ENCODE measurements at regions not wholly inside any gene's neighbourhood (a gene's known extent, or its start where the extent isn't known, plus 50 kb on each side); places are given as distances from the start of the nearest gene placed in this dataset.

DNA sequence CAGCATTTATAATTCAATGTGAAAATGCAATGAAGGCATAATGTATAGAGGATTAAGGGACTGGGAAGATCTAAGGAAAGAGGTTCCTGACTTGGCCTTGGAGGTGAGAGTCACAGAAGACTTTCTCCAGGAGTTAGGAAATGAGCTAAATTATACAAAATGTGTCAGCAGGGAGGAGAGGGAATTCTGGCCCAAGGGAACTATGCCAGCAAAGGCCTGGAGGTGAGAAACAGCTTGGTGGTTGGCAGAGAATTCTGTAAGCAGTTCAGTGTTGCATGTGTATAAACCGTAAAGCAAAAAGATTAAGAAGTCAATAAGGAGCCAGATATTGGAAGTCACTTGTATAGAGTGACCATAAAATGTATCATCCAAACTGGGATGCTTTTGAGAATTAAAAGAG, 142.2 kb upstream of the SESN3 start:
- no peak overlapping the region for H3K4me3 ChIP-seq (ENCODE audit: low read length in 3 of 3)
- no peaks in the 10 kb centered on the region for H3K9me3 ChIP-seq (ENCODE audit: control insufficient read depth in 3 of 3, low read length in 3 of 3)
- no peaks in the 10 kb centered on the region for H3K4me1 ChIP-seq (ENCODE audit: control insufficient read depth in 3 of 3, insufficient read depth in 3 of 3, low read length in 3 of 3)
- no peaks in the 10 kb centered on the region for H3K36me3 ChIP-seq (ENCODE audit: control insufficient read depth in 3 of 3, insufficient read depth in 3 of 3, low read length in 3 of 3)
- no peak overlapping the region for H3K27ac ChIP-seq (ENCODE audit: low read depth, low read length)
- no peak overlapping the region for H3K9ac ChIP-seq (ENCODE audit: low read depth in 1 of 3, low read length in 3 of 3)
- H3K27me3 ChIP-seq (ENCODE audit: control insufficient read depth in 3 of 3, insufficient read depth in 3 of 3, low read length in 3 of 3) = peaks cover 0 to 2% (median 0%) of the 10 kb centered on the region in 3 donors

DNA sequence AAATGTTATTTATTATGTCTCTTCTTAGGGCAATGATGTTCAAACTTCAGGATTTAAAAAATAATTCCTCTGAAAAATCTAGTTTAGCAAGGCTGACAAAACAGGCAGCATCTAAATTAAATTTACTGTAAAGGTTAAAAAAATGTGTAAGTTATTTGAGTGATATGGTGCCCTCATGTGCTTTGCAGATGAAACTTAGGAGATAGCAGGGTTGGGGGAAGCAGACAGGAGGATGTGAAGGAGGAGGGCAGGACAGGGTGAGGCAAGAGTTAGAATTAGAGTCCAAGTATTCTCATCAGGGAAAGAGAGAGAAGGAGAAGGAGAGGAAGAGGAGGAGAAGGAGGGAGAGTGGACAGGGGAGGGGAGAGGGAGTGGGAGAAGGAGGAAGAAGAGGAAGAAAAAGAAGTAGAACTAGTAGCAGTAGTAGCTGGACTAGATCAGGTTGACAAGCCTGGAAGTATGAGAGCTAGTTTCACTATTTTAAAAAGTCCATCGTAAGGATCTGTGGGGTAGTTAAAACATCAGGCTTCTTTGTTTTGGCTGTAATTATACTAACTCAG, 141.2 kb upstream of the SESN3 start:
- H3K4me3 ChIP-seq (ENCODE audit: low read length in 3 of 3) = no peak overlapping the region
- no peaks in the 10 kb centered on the region for H3K36me3 ChIP-seq (ENCODE audit: control insufficient read depth in 3 of 3, insufficient read depth in 3 of 3, low read length in 3 of 3)
- H3K27me3 ChIP-seq (ENCODE audit: control insufficient read depth in 3 of 3, insufficient read depth in 3 of 3, low read length in 3 of 3) = peaks cover 0 to 2% (median 0%) of the 10 kb centered on the region in 3 donors
- no peak overlapping the region for H3K27ac ChIP-seq (ENCODE audit: low read depth, low read length)
- H3K9me3 ChIP-seq (ENCODE audit: control insufficient read depth in 3 of 3, low read length in 3 of 3) = no peaks in the 10 kb centered on the region
- H3K9ac ChIP-seq (ENCODE audit: low read depth in 1 of 3, low read length in 3 of 3) = no peak overlapping the region
- no peaks in the 10 kb centered on the region for H3K4me1 ChIP-seq (ENCODE audit: control insufficient read depth in 3 of 3, insufficient read depth in 3 of 3, low read length in 3 of 3)

DNA sequence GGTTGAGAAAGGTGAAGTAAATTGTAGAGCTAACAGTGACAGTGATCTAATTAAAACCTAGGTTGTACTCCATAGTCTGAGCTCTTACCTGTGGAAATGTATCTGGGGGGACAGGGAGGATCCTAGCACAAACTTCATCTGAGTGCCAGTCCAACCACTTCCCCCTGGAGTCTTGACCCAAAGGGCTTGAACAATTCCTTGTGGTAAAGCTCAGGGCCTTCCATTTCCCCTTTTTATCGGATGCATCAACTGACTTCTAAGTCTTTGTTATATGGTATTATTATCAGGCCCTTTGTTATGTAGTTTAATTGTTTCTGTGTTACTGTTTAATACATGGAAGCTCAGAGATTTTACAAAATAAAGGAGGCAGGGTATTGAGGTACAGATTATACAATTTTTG, 140.2 kb upstream of the SESN3 start:
- H3K27me3 ChIP-seq (ENCODE audit: control insufficient read depth in 3 of 3, insufficient read depth in 3 of 3, low read length in 3 of 3) = peaks cover 0 to 2% (median 0%) of the 10 kb centered on the region in 3 donors

GRCh38 chr11:95367726-95368125, 136.7 kb upstream of the SESN3 start:
- H3K9ac ChIP-seq (ENCODE audit: low read depth in 1 of 3, low read length in 3 of 3) = no peak overlapping the region
- no peak overlapping the region for H3K27ac ChIP-seq (ENCODE audit: low read depth, low read length)
- H3K27me3 ChIP-seq (ENCODE audit: control insufficient read depth in 3 of 3, insufficient read depth in 3 of 3, low read length in 3 of 3) = peaks cover 0 to 2% (median 0%) of the 10 kb centered on the region in 3 donors
- H3K36me3 ChIP-seq (ENCODE audit: control insufficient read depth in 3 of 3, insufficient read depth in 3 of 3, low read length in 3 of 3) = no peaks in the 10 kb centered on the region
- H3K9me3 ChIP-seq (ENCODE audit: control insufficient read depth in 3 of 3, low read length in 3 of 3) = no peaks in the 10 kb centered on the region
- H3K4me1 ChIP-seq (ENCODE audit: control insufficient read depth in 3 of 3, insufficient read depth in 3 of 3, low read length in 3 of 3) = no peaks in the 10 kb centered on the region
- H3K4me3 ChIP-seq (ENCODE audit: low read length in 3 of 3) = no peak overlapping the region

More for the DNA sequence above, 140.2 kb upstream of the SESN3 start:
- H3K4me1 ChIP-seq (ENCODE audit: control insufficient read depth in 3 of 3, insufficient read depth in 3 of 3, low read length in 3 of 3) = no peaks in the 10 kb centered on the region
- no peak overlapping the region for H3K27ac ChIP-seq (ENCODE audit: low read depth, low read length)
- H3K4me3 ChIP-seq (ENCODE audit: low read length in 3 of 3) = no peak overlapping the region
- no peaks in the 10 kb centered on the region for H3K9me3 ChIP-seq (ENCODE audit: control insufficient read depth in 3 of 3, low read length in 3 of 3)
- no peak overlapping the region for H3K9ac ChIP-seq (ENCODE audit: low read depth in 1 of 3, low read length in 3 of 3)
- no peaks in the 10 kb centered on the region for H3K36me3 ChIP-seq (ENCODE audit: control insufficient read depth in 3 of 3, insufficient read depth in 3 of 3, low read length in 3 of 3)

- no peaks in the 10 kb centered on the region for H3K4me1 ChIP-seq (ENCODE audit: control insufficient read depth in 3 of 3, insufficient read depth in 3 of 3, low read length in 3 of 3)
- no peaks in the 10 kb centered on the region for H3K9me3 ChIP-seq (ENCODE audit: control insufficient read depth in 3 of 3, low read length in 3 of 3)
- H3K9ac ChIP-seq (ENCODE audit: low read depth in 1 of 3, low read length in 3 of 3) = no peak overlapping the region
- no peak overlapping the region for H3K27ac ChIP-seq (ENCODE audit: low read depth, low read length)
- no peak overlapping the region for H3K4me3 ChIP-seq (ENCODE audit: low read length in 3 of 3)
- H3K36me3 ChIP-seq (ENCODE audit: control insufficient read depth in 3 of 3, insufficient read depth in 3 of 3, low read length in 3 of 3) = no peaks in the 10 kb centered on the region
- peaks cover 0 to 2% (median 0%) of the 10 kb centered on the region in 3 donors for H3K27me3 ChIP-seq (ENCODE audit: control insufficient read depth in 3 of 3, insufficient read depth in 3 of 3, low read length in 3 of 3)
Measured at GRCh38 chr11:95365348-95365747, 134.3 kb upstream of the SESN3 start.

GRCh38 chr11:95364324-95365295, 133.6 kb upstream of the SESN3 start:
- H3K9me3 ChIP-seq (ENCODE audit: control insufficient read depth in 3 of 3, low read length in 3 of 3) = no peaks in the 10 kb centered on the region
- no peaks in the 10 kb centered on the region for H3K27me3 ChIP-seq (ENCODE audit: control insufficient read depth in 3 of 3, insufficient read depth in 3 of 3, low read length in 3 of 3)
- no peak overlapping the region for H3K9ac ChIP-seq (ENCODE audit: low read depth in 1 of 3, low read length in 3 of 3)
- no peak overlapping the region for H3K27ac ChIP-seq (ENCODE audit: low read depth, low read length)
- peaks cover 0 to 5% (median 0%) of the 10 kb centered on the region in 3 donors for H3K4me1 ChIP-seq (ENCODE audit: control insufficient read depth in 3 of 3, insufficient read depth in 3 of 3, low read length in 3 of 3)
- H3K4me3 ChIP-seq (ENCODE audit: low read length in 3 of 3) = no peak overlapping the region
- H3K36me3 ChIP-seq (ENCODE audit: control insufficient read depth in 3 of 3, insufficient read depth in 3 of 3, low read length in 3 of 3) = no peaks in the 10 kb centered on the region

DNA sequence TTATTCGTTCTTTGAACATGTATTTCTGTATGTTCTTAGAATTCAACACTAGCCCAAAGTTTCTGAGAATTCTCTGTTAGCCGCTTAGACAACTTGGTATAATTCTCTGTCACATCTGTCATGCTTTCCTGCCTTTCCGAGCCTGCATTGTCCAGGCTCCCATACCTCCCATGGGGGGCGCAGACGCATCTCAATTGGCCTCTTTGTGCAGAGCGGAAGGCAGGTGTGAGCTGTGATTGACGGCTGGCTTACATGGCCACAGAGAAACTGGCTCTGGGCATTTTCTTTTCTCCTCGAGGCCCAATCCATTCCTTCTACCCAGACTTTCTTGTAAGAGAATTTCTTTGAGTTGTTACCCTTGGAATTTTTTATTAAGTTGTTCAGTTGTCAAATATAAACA, 132.7 kb upstream of the SESN3 start:
- H3K27ac ChIP-seq (ENCODE audit: low read depth, low read length) = no peak overlapping the region
- no peaks in the 10 kb centered on the region for H3K36me3 ChIP-seq (ENCODE audit: control insufficient read depth in 3 of 3, insufficient read depth in 3 of 3, low read length in 3 of 3)
- H3K9ac ChIP-seq (ENCODE audit: low read depth in 1 of 3, low read length in 3 of 3) = no peak overlapping the region
- no peaks in the 10 kb centered on the region for H3K9me3 ChIP-seq (ENCODE audit: control insufficient read depth in 3 of 3, low read length in 3 of 3)
- H3K4me1 ChIP-seq (ENCODE audit: control insufficient read depth in 3 of 3, insufficient read depth in 3 of 3, low read length in 3 of 3) = peaks cover 1 to 12% (median 4%) of the 10 kb centered on the region in 3 donors
- H3K27me3 ChIP-seq (ENCODE audit: control insufficient read depth in 3 of 3, insufficient read depth in 3 of 3, low read length in 3 of 3) = no peaks in the 10 kb centered on the region
- H3K4me3 ChIP-seq (ENCODE audit: low read length in 3 of 3) = no peak overlapping the region

DNA sequence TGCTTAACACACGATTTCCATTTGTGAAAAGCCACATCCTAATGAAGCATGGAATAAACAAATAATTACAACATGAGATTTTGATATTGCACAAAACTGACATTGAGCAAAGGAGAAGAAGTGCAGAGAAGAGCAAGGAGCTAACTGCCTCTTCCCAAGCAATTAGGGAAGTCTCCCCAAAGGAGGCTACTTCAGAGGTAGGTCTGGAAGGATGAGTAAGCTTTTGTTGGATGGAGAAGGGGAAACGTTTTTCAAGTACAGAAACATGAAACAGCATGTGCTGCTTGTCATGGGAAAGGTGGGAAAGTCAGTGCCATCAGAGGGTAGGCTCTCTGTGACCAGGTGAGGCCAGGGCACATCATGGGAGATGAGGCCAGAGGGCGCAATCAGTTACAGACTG, 132.2 kb upstream of the SESN3 start:
- H3K9me3 ChIP-seq (ENCODE audit: control insufficient read depth in 3 of 3, low read length in 3 of 3) = no peaks in the 10 kb centered on the region
- peaks cover 4 to 17% (median 7%) of the 10 kb centered on the region in 3 donors for H3K4me1 ChIP-seq (ENCODE audit: control insufficient read depth in 3 of 3, insufficient read depth in 3 of 3, low read length in 3 of 3)
- H3K4me3 ChIP-seq (ENCODE audit: low read length in 3 of 3) = no peak overlapping the region
- no peak overlapping the region for H3K9ac ChIP-seq (ENCODE audit: low read depth in 1 of 3, low read length in 3 of 3)
- H3K27me3 ChIP-seq (ENCODE audit: control insufficient read depth in 3 of 3, insufficient read depth in 3 of 3, low read length in 3 of 3) = no peaks in the 10 kb centered on the region
- H3K36me3 ChIP-seq (ENCODE audit: control insufficient read depth in 3 of 3, insufficient read depth in 3 of 3, low read length in 3 of 3) = no peaks in the 10 kb centered on the region
- H3K27ac ChIP-seq (ENCODE audit: low read depth, low read length) = no peak overlapping the region

- Histone ChIP-seq H3K4me1 (ENCODE audit: control insufficient read depth in 3 of 3, insufficient read depth in 3 of 3, low read length in 3 of 3) (peaks cover 4 to 17% (median 7%) of the 10 kb centered on the region in 3 donors), H3K27ac (ENCODE audit: low read depth, low read length) (no peak overlapping the region), H3K4me3 (ENCODE audit: low read length in 3 of 3) (no peak overlapping the region), H3K9me3 (ENCODE audit: control insufficient read depth in 3 of 3, low read length in 3 of 3) (no peaks in the 10 kb centered on the region), H3K27me3 (ENCODE audit: control insufficient read depth in 3 of 3, insufficient read depth in 3 of 3, low read length in 3 of 3) (no peaks in the 10 kb centered on the region), H3K36me3 (ENCODE audit: control insufficient read depth in 3 of 3, insufficient read depth in 3 of 3, low read length in 3 of 3) (no peaks in the 10 kb centered on the region), H3K9ac (ENCODE audit: low read depth in 1 of 3, low read length in 3 of 3) (no peak overlapping the region)
Measured at GRCh38 chr11:95361180-95361579, 130.2 kb upstream of the SESN3 start.

DNA sequence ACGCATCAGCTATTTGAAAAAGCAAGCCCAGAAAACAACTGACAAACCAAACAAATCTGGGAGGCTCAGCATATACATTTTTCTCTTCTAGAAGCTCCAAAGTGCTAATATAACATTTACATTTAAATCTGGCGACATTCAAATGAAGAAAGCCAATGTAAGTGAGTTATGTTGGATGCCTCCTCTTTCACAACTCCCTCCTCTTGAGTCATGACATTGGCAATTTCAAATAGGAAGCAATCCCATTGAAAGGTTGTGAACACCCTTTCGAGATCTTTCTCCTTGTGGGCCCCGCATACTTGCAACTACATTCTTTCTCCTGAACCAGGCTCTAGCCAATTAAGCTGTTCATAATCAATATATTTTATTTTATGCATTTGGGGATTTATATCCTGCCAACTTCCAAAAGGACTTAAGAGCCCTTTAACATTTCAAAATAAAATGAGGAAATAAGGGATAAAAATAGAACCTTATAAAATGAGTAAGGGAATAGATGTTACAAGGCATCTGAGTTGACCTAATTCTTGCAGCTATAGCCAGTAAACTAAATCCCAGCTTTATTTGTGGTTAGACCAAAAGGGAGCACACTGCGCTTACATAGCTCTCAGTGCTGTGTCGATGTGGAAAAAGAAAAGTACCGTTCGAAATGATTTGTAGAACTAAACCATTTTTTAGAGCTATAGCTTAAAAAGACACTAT, 129.5 kb upstream of the SESN3 start:
- H3K4me1 ChIP-seq (ENCODE audit: control insufficient read depth in 3 of 3, insufficient read depth in 3 of 3, low read length in 3 of 3) = peaks cover 4 to 17% (median 7%) of the 10 kb centered on the region in 3 donors
- no peaks in the 10 kb centered on the region for H3K36me3 ChIP-seq (ENCODE audit: control insufficient read depth in 3 of 3, insufficient read depth in 3 of 3, low read length in 3 of 3)
- H3K4me3 ChIP-seq (ENCODE audit: low read length in 3 of 3) = no peak overlapping the region
- H3K27ac ChIP-seq (ENCODE audit: low read depth, low read length) = no peak overlapping the region
- H3K27me3 ChIP-seq (ENCODE audit: control insufficient read depth in 3 of 3, insufficient read depth in 3 of 3, low read length in 3 of 3) = no peaks in the 10 kb centered on the region
- no peaks in the 10 kb centered on the region for H3K9me3 ChIP-seq (ENCODE audit: control insufficient read depth in 3 of 3, low read length in 3 of 3)
- H3K9ac ChIP-seq (ENCODE audit: low read depth in 1 of 3, low read length in 3 of 3) = no peak overlapping the region
